Ishikawa (cell line): ENCODE measurements at regions not wholly inside any gene's neighbourhood (a gene's known extent, or its start where the extent isn't known, plus 50 kb on each side); places are given as distances from the start of the nearest gene placed in this dataset.

Experiments used
- CEBPB ChIP-seq: IDR thresholded peaks from 2 replicates; pipeline ENCODE4 v1.6.1; 2012
- CREB1 ChIP-seq: IDR thresholded peaks from 2 replicates; pipeline ENCODE4 v1.6.1; 2012; ENCODE audit warnings: low read depth
- EGR1 ChIP-seq: IDR thresholded peaks from 2 replicates; pipeline ENCODE4 v1.6.1; 2012
- EP300 ChIP-seq: IDR thresholded peaks from 2 replicates; pipeline ENCODE4 v1.6.1; 2012; ENCODE audit warnings: borderline replicate concordance
- FOXM1 ChIP-seq: IDR thresholded peaks from 2 replicates; pipeline ENCODE4 v1.6.1; 2012; ENCODE audit warnings: low read depth, borderline replicate concordance
- NFIC ChIP-seq: IDR thresholded peaks from 2 replicates; pipeline ENCODE4 v1.6.1; 2012
- RAD21 ChIP-seq: IDR thresholded peaks from 2 replicates; pipeline ENCODE4 v1.6.1; 2012; ENCODE audit warnings: low read depth
- REST ChIP-seq: IDR thresholded peaks from 2 replicates; pipeline ENCODE4 v1.6.1; 2012; ENCODE audit warnings: low read depth, mild to moderate bottlenecking
- TAF1 ChIP-seq: IDR thresholded peaks from 2 replicates; pipeline ENCODE4 v1.6.1; 2012; ENCODE audit warnings: low read depth, mild to moderate bottlenecking
- TCF12 ChIP-seq: IDR thresholded peaks from 2 replicates; pipeline ENCODE4 v1.6.1; 2012; ENCODE audit warnings: low read depth
- TEAD4 ChIP-seq: IDR thresholded peaks from 2 replicates; pipeline ENCODE4 v1.6.1; 2012
- USF1 ChIP-seq: IDR thresholded peaks from 2 replicates; pipeline ENCODE4 v1.6.1; 2012
- YY1 ChIP-seq: IDR thresholded peaks from 2 replicates; pipeline ENCODE4 v1.6.1; 2012; ENCODE audit warnings: low read depth
- ZBTB7A ChIP-seq: IDR thresholded peaks from 2 replicates; pipeline ENCODE4 v1.6.1; 2012; ENCODE audit warnings: low read depth
- TF ChIP-seq, protein P1 (sequence below): IDR thresholded peaks from 2 replicates; pipeline ENCODE4 v1.6.1; 2012

- TF ChIP-seq EGR1 = no peak
- TF ChIP-seq ZBTB7A = no peak
- no peak for TF ChIP-seq TAF1
- TF ChIP-seq TCF12 = no peak
- TF ChIP-seq RAD21 = no peak
- TF ChIP-seq YY1 = no peak
- TF ChIP-seq EP300 = no peak
- TF ChIP-seq FOXM1 = no peak
- no peak for TF ChIP-seq CEBPB
- TF ChIP-seq, protein P1, sequence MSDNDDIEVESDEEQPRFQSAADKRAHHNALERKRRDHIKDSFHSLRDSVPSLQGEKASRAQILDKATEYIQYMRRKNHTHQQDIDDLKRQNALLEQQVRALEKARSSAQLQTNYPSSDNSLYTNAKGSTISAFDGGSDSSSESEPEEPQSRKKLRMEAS = no peak
- no peak for TF ChIP-seq USF1
- no peak for TF ChIP-seq TEAD4
- TF ChIP-seq NFIC = no peak
- TF ChIP-seq CREB1 = no peak
These were observed 1849.9 kb upstream of the CELF4 start for GRCh38 chr18:39415471-39415870.

- TF ChIP-seq EP300 (no peak), ZBTB7A (no peak), YY1 (no peak), EGR1 (no peak), CREB1 (no peak), RAD21 (no peak), TAF1 (no peak), NFIC (no peak), TCF12 (no peak), REST (no peak), TEAD4 (no peak), USF1 (no peak), FOXM1 (no peak), CEBPB (no peak)
- TF ChIP-seq, protein P1 = no peak
These were observed 1848.6 kb upstream of the CELF4 start for GRCh38 chr18:39414009-39414700.

DNA sequence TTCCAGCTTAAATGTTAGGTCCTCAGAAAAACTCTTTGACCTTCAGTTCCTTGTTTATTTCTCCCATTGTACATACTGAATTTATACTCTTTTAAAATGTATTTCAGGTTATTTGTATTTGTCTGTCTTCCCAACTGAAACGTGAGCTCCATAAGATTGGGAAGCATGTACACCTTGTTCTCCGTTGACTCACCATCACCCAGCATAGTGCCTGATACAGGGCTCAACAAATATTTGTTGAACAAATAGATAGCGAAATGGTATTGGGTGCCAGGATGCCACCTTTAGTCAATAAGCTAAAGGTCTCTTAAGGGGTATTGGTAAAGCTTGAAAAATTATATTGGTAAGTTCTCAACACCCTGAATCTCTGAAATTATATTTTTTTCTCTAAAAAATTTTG is 1841.3 kb upstream of the CELF4 start:
- TF ChIP-seq TCF12 (no peak), EP300 (no peak), TEAD4 (no peak), FOXM1 (no peak), TAF1 (no peak), CEBPB (no peak), EGR1 (no peak), ZBTB7A (no peak), RAD21 (no peak)

GRCh38 chr18:39403121-39403520 is 1837.5 kb upstream of the CELF4 start:
- TF ChIP-seq TEAD4 (no peak), CREB1 (no peak), FOXM1 (no peak), TCF12 (no peak), ZBTB7A (no peak), EGR1 (no peak), EP300 (no peak), REST (no peak), CEBPB (no peak), USF1 (no peak), YY1 (no peak), NFIC (no peak)

GRCh38 chr18:39399662-39400061 is 1834.1 kb upstream of the CELF4 start:
- TF ChIP-seq TCF12 = no peak
- no peak for TF ChIP-seq REST
- TF ChIP-seq YY1 = no peak
- TF ChIP-seq FOXM1 = no peak
- TF ChIP-seq EGR1 = no peak
- no peak for TF ChIP-seq TAF1
- no peak for TF ChIP-seq EP300
- no peak for TF ChIP-seq CREB1
- no peak for TF ChIP-seq RAD21
- no peak for TF ChIP-seq CEBPB
- TF ChIP-seq ZBTB7A = no peak
- TF ChIP-seq USF1 = no peak
- TF ChIP-seq TEAD4 = no peak
- no peak for TF ChIP-seq NFIC
- TF ChIP-seq, protein P1 = no peak
